ENCODE measurements at regions not wholly inside any gene's neighbourhood (a gene's known extent, or its start where the extent isn't known, plus 50 kb on each side); places are given as distances from the start of the nearest gene placed in this dataset.

DNA sequence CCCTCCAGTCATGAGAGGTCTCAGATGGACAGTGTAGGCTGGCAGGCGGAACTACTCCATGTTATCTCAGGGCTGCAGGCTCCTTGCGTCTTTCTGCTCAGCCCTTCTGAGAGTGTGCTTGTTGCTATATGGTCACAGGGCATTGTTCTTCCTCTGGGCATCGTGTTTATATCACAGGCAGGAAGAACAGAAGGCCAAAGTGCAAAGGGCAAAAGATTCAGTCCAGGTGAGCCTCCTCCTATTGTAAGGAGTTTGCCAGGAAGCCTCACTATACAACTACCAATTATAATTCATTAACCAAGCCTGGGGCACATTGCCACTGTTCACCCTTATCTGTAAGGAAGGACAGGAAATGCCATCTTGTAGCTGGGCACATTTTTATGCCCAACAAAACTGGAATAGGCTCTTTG is 195.5 kb upstream of the KITLG start:
- Histone ChIP-seq H3K27me3 (ENCODE audit: low read depth, low read length) (no peaks in the 10 kb centered on the region), H3K9me3 (ENCODE audit: control insufficient read depth in 1 of 2, low read length in 2 of 2) (no peaks in the 10 kb centered on the region), H3K27ac (ENCODE audit: low read length) (no peak overlapping the region), H3K36me3 (ENCODE audit: control insufficient read depth in 1 of 2, insufficient read depth in 2 of 2, low read length in 2 of 2) (no peaks in the 10 kb centered on the region), H3K4me1 (ENCODE audit: control insufficient read depth in 1 of 2, insufficient read depth in 2 of 2, low read length in 2 of 2) (no peaks in the 10 kb centered on the region), H3K4me3 (ENCODE audit: low read depth in 1 of 2, low read length in 2 of 2) (no peak overlapping the region)

DNA sequence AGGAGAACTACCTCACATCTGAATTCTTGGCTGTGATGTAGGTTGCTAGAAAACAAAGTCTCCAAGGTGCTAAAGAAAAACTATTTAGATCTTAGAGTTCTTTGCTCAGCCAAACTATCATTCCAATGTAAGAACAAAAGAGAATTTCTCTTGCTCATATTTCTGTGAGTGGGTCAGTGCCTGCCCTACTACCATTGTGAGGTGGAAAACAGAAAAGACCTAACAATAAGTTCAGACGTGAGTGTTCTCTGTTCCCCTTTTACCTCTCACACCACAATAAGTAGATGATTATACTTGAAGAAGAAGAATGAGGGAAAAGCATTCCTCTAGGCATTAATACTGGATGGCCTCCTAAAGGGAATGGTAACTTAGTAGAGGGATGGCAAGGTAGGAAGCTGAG is 187.4 kb upstream of the KITLG start:
- Histone ChIP-seq H3K27ac (ENCODE audit: low read length) (no peak overlapping the region), H3K9me3 (ENCODE audit: control insufficient read depth in 1 of 2, low read length in 2 of 2) (no peaks in the 10 kb centered on the region)

DNA sequence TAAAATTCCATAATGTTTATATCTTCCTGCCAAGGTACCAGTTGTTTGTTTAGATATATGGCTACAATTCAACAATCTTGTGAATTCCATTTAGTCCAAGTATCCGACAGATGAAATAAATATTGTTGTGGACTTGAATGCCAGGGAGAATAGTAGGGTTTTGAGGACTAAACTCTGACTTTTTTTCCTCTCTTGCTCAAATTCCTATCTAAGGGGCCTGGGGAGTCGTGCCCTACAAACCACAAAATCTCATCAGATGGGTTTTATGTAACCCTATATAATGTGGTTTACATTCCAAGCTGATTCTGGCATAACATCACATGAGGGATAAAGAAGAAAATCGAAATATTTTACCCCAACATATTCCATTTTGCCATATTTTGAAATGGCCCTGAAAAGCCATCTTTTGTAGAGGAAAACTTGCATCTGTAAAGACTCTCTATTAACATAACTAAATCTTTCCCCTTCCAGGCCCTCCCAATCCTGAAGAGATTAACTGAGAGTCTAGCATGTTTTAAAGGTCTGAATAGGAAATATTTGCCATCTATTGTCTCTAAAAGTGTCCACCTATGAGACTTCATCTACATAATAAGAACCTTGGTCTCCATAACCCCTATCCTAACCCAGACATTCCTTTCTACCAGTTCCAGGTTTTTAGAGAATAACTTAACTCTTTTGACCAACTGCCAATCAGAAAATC is 184.7 kb upstream of the KITLG start:
- Histone ChIP-seq H3K4me3 (ENCODE audit: low read depth in 1 of 2, low read length in 2 of 2) (no peak overlapping the region), H3K4me1 (ENCODE audit: control insufficient read depth in 1 of 2, insufficient read depth in 2 of 2, low read length in 2 of 2) (no peaks in the 10 kb centered on the region), H3K27me3 (ENCODE audit: low read depth, low read length) (no peaks in the 10 kb centered on the region), H3K36me3 (ENCODE audit: control insufficient read depth in 1 of 2, insufficient read depth in 2 of 2, low read length in 2 of 2) (no peaks in the 10 kb centered on the region), H3K27ac (ENCODE audit: low read length) (no peak overlapping the region), H3K9me3 (ENCODE audit: control insufficient read depth in 1 of 2, low read length in 2 of 2) (no peaks in the 10 kb centered on the region)

More for the DNA sequence above, 187.4 kb upstream of the KITLG start:
- no peaks in the 10 kb centered on the region for H3K27me3 ChIP-seq (ENCODE audit: low read depth, low read length)
- no peak overlapping the region for H3K4me3 ChIP-seq (ENCODE audit: low read depth in 1 of 2, low read length in 2 of 2)
- no peaks in the 10 kb centered on the region for H3K4me1 ChIP-seq (ENCODE audit: control insufficient read depth in 1 of 2, insufficient read depth in 2 of 2, low read length in 2 of 2)
- H3K36me3 ChIP-seq (ENCODE audit: control insufficient read depth in 1 of 2, insufficient read depth in 2 of 2, low read length in 2 of 2) = no peaks in the 10 kb centered on the region

DNA sequence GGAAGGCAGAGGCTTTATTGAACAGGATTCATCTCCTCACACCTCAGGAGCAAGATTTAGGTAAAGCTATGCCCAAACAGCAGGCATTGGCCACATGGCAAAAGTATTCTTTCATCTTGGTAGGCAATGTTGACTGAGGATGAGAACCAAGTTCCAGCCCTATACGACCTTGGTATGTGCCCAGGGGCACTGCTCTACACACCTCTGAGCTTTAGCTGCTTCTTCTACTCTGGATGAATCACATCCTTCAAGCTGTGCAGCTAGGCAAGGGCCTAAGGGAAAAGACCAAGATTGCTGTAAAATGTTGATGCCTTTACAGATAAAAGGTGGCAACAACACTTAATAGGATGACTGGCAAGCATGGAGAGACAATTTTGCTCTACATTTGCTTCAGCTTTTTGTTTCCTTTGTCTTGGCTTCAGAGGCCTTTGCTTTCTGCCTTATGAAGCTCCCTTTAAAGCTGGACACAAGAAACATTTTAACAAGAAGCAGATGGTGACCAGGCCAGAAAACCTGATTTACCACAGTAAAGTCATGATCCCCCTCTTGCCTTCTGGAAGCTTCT is 183.3 kb upstream of the KITLG start:
- H3K4me3 ChIP-seq (ENCODE audit: low read depth in 1 of 2, low read length in 2 of 2) = no peak overlapping the region
- no peaks in the 10 kb centered on the region for H3K27me3 ChIP-seq (ENCODE audit: low read depth, low read length)
- no peaks in the 10 kb centered on the region for H3K36me3 ChIP-seq (ENCODE audit: control insufficient read depth in 1 of 2, insufficient read depth in 2 of 2, low read length in 2 of 2)
- no peak overlapping the region for H3K27ac ChIP-seq (ENCODE audit: low read length)
- H3K4me1 ChIP-seq (ENCODE audit: control insufficient read depth in 1 of 2, insufficient read depth in 2 of 2, low read length in 2 of 2) = no peaks in the 10 kb centered on the region
- no peaks in the 10 kb centered on the region for H3K9me3 ChIP-seq (ENCODE audit: control insufficient read depth in 1 of 2, low read length in 2 of 2)

DNA sequence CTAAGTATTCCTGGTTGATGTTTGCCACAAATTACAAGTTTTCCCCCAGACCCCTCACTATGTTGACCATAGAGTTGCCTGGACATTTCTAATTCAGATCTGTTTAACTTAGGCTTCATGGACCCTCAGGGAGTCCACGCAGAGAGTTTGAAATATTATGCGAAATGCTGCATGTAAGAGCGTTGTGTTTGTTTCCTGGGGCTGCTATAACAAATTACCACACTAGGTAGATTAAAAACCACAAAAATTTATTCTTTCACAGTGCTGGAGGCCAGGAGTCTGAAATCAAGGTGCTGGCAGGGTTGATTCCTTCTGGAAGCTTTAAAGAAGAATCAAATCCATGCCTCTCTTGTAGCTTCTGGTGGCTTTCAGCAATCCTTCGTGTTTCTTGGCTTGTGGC is 177.9 kb upstream of the KITLG start:
- Histone ChIP-seq H3K4me3 (ENCODE audit: low read depth in 1 of 2, low read length in 2 of 2) (no peak overlapping the region), H3K27ac (ENCODE audit: low read length) (no peak overlapping the region), H3K36me3 (ENCODE audit: control insufficient read depth in 1 of 2, insufficient read depth in 2 of 2, low read length in 2 of 2) (no peaks in the 10 kb centered on the region), H3K27me3 (ENCODE audit: low read depth, low read length) (no peaks in the 10 kb centered on the region), H3K4me1 (ENCODE audit: control insufficient read depth in 1 of 2, insufficient read depth in 2 of 2, low read length in 2 of 2) (no peaks in the 10 kb centered on the region), H3K9me3 (ENCODE audit: control insufficient read depth in 1 of 2, low read length in 2 of 2) (no peaks in the 10 kb centered on the region)

DNA sequence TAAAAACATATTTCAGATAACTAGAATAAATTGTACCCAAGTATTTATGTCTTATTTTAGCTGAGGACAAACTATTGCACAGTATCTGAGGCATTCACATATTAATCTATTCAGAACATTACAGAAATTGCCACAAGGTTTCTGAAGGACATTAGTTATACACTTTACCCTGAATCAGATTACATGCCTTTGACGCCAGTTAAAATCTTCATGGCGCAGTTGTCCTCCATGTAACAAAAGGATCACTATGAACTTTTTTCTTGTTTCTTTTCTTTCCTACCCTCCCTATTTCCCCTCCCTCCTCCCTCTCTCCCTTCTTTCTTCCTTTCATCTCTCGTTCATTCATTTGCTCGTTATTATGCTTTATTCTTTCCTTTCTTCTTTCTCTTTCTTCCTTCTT is 176.6 kb upstream of the KITLG start:
- no peaks in the 10 kb centered on the region for H3K9me3 ChIP-seq (ENCODE audit: control insufficient read depth in 1 of 2, low read length in 2 of 2)
- H3K27ac ChIP-seq (ENCODE audit: low read length) = no peak overlapping the region
- no peaks in the 10 kb centered on the region for H3K27me3 ChIP-seq (ENCODE audit: low read depth, low read length)
- H3K4me3 ChIP-seq (ENCODE audit: low read depth in 1 of 2, low read length in 2 of 2) = no peak overlapping the region
- H3K36me3 ChIP-seq (ENCODE audit: control insufficient read depth in 1 of 2, insufficient read depth in 2 of 2, low read length in 2 of 2) = no peaks in the 10 kb centered on the region
- peaks cover 0 to 4% of the 10 kb centered on the region in 2 donors for H3K4me1 ChIP-seq (ENCODE audit: control insufficient read depth in 1 of 2, insufficient read depth in 2 of 2, low read length in 2 of 2)

DNA sequence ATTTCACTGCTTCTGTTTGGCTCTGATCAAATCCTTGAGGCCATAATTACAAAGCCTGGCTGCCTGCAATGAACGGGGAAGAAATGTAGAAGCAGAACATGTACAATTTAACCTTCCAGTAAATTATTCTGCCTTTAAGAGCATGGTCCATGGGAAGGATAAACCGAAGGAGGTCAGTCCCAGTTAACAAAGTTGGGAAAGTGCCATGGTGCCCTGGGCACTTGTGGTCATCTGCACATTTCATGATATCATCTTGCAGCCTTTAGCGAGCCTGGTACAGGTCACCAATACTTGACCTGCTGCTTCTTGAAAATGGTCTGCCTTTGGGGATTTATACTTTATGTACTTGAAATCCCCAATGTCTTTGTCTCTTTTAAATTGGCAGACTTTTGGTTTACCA is 175.9 kb upstream of the KITLG start:
- H3K4me1 ChIP-seq (ENCODE audit: control insufficient read depth in 1 of 2, insufficient read depth in 2 of 2, low read length in 2 of 2) = peaks cover 0 to 4% of the 10 kb centered on the region in 2 donors
- H3K4me3 ChIP-seq (ENCODE audit: low read depth in 1 of 2, low read length in 2 of 2) = no peak overlapping the region
- H3K27ac ChIP-seq (ENCODE audit: low read length) = no peak overlapping the region
- H3K36me3 ChIP-seq (ENCODE audit: control insufficient read depth in 1 of 2, insufficient read depth in 2 of 2, low read length in 2 of 2) = no peaks in the 10 kb centered on the region
- no peaks in the 10 kb centered on the region for H3K27me3 ChIP-seq (ENCODE audit: low read depth, low read length)
- no peaks in the 10 kb centered on the region for H3K9me3 ChIP-seq (ENCODE audit: control insufficient read depth in 1 of 2, low read length in 2 of 2)

DNA sequence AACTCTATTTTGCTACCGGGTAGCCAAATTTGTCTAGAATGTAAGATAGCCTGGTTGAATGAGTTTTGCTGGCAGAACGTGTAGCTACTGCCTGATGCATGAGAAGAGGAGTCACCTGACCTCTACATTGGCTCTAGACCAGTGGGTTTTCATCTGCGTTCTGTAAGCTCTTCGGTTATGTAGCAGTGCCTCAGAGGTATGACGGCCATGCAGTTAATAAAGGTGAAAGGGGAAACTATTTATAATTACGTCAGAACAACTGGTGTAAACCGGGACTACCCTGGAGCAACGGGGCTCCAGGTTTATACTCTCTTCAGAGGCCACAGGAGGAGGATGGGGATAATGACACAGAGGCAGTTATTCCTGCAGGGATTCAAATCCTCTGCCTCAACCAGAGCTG is 173.4 kb upstream of the KITLG start:
- Histone ChIP-seq H3K4me3 (ENCODE audit: low read depth in 1 of 2, low read length in 2 of 2) (no peak overlapping the region), H3K27ac (ENCODE audit: low read length) (peak overlapping the region; percentile 54), H3K4me1 (ENCODE audit: control insufficient read depth in 1 of 2, insufficient read depth in 2 of 2, low read length in 2 of 2) (peaks cover 0 to 4% of the 10 kb centered on the region in 2 donors), H3K36me3 (ENCODE audit: control insufficient read depth in 1 of 2, insufficient read depth in 2 of 2, low read length in 2 of 2) (no peaks in the 10 kb centered on the region), H3K27me3 (ENCODE audit: low read depth, low read length) (no peaks in the 10 kb centered on the region), H3K9me3 (ENCODE audit: control insufficient read depth in 1 of 2, low read length in 2 of 2) (no peaks in the 10 kb centered on the region)

DNA sequence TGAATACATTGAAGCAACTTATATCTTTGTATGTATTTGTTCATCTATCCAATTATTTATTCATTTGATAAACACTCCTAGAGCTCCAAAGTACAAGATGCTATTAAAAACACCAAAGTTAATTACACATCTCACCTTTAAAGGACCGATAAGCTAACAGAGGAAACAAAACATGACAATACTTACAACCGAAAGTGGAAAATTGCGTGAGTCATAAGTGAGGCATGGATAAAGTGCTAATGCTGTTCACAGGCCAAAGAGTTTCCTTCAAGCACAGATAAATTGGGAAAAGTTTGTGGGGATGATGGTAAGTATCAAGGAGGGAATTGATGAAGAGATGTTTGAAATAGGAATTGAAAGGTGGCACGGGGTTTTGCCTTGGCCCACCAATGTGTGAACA is 172.8 kb upstream of the KITLG start:
- Histone ChIP-seq H3K4me3 (ENCODE audit: low read depth in 1 of 2, low read length in 2 of 2) (no peak overlapping the region), H3K9me3 (ENCODE audit: control insufficient read depth in 1 of 2, low read length in 2 of 2) (no peaks in the 10 kb centered on the region), H3K36me3 (ENCODE audit: control insufficient read depth in 1 of 2, insufficient read depth in 2 of 2, low read length in 2 of 2) (no peaks in the 10 kb centered on the region), H3K27ac (ENCODE audit: low read length) (peak overlapping the region; percentile 54), H3K27me3 (ENCODE audit: low read depth, low read length) (no peaks in the 10 kb centered on the region), H3K4me1 (ENCODE audit: control insufficient read depth in 1 of 2, insufficient read depth in 2 of 2, low read length in 2 of 2) (peaks cover 0 to 6% of the 10 kb centered on the region in 2 donors)

DNA sequence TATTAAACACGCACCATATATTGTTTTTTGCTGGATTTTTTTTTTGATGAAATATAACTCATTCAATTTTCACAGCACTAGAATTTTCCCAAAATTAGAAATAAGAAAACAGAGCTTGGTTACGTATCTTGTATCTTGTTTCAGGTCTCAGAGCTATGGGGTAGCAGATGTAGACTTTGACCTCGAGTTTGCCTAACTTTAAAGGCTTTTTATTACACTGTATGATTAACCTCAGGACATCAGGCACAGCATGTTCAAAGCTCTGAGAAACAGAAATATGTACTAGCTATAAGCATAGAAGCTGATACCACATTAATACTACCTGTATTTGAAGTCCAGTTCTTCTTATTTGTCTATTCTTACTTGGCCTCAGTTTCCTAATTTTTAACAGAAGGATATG is 171.9 kb upstream of the KITLG start:
- H3K4me3 ChIP-seq (ENCODE audit: low read depth in 1 of 2, low read length in 2 of 2) = no peak overlapping the region
- H3K36me3 ChIP-seq (ENCODE audit: control insufficient read depth in 1 of 2, insufficient read depth in 2 of 2, low read length in 2 of 2) = no peaks in the 10 kb centered on the region
- H3K27ac ChIP-seq (ENCODE audit: low read length) = no peak overlapping the region
- no peaks in the 10 kb centered on the region for H3K27me3 ChIP-seq (ENCODE audit: low read depth, low read length)
- peaks cover 0 to 6% of the 10 kb centered on the region in 2 donors for H3K4me1 ChIP-seq (ENCODE audit: control insufficient read depth in 1 of 2, insufficient read depth in 2 of 2, low read length in 2 of 2)
- no peaks in the 10 kb centered on the region for H3K9me3 ChIP-seq (ENCODE audit: control insufficient read depth in 1 of 2, low read length in 2 of 2)

DNA sequence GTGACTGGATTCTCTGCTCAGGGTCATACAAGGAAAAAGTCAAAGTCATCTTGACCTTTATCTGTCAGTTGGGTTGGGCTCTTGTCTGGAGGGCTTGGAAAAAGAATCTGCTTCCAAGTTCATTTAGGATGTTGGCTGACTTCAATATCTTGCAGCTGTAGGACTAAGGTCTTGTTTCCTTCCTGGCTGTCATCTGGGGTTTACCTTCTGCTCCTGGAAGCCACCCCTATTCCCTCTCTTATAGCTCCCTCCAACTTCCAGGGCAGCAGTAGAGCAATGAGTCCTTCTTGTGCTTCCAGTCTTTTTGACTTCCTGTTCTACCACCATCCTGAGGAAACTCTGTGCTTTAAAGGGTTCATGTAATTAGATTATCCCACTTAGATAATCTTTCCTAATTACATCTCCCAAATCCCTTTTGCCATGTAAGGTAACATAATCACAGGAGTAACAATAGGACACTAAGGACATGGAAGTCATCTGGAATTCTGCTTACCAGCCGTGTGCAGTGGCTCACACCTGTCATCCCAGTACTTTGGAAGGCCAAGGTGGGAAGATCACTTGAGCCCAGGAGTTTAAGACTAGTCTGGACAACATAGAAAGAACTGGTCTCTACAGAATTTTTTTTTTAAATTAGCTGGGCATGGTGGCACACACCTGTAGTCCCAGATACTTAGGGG is 170.7 kb upstream of the KITLG start:
- Histone ChIP-seq H3K4me3 (ENCODE audit: low read depth in 1 of 2, low read length in 2 of 2) (no peak overlapping the region), H3K4me1 (ENCODE audit: control insufficient read depth in 1 of 2, insufficient read depth in 2 of 2, low read length in 2 of 2) (peaks cover 4 to 6% of the 10 kb centered on the region in 2 donors), H3K27ac (ENCODE audit: low read length) (no peak overlapping the region), H3K27me3 (ENCODE audit: low read depth, low read length) (no peaks in the 10 kb centered on the region), H3K36me3 (ENCODE audit: control insufficient read depth in 1 of 2, insufficient read depth in 2 of 2, low read length in 2 of 2) (no peaks in the 10 kb centered on the region), H3K9me3 (ENCODE audit: control insufficient read depth in 1 of 2, low read length in 2 of 2) (no peaks in the 10 kb centered on the region)
